Activated CD8-positive, alpha-beta T cell treated with anti-CD3 and anti-CD28 coated beads for 36 hours (primary cell): ENCODE measurements at regions not wholly inside any gene's neighbourhood (a gene's known extent, or its start where the extent isn't known, plus 50 kb on each side); places are given as distances from the start of the nearest gene placed in this dataset.

Experiments
- ATAC-seq: fragments of 200-7000 bp; cut with Tn5 transposase; one replicate; pipeline ENCODE4 v1.10.0; 2021; ENCODE audit warnings: mild to moderate bottlenecking, moderate library complexity
- CTCF ChIA-PET: fragments of 350-600 bp; sonication (Branson Sonifier 250); formaldehyde crosslinking; loops from one replicate; lab custom pipeline; 2021; ENCODE audit warnings: antibody characterized with exemption; lab: Charles Lee
- POLR2A ChIA-PET: fragments of 350-600 bp; sonication (Branson Sonifier 250); formaldehyde crosslinking; loops from one replicate; lab custom pipeline; 2021; ENCODE audit warnings: antibody characterized with exemption; lab: Charles Lee
- DNase-seq: peaks from one replicate; pipeline ENCODE4 v3.0.0-alpha.2; 2020
- H3K27ac Mint-ChIP-seq: one replicate; pipeline ENCODE4 v1.8.0; 2021; ENCODE audit warnings: mild to moderate bottlenecking, mixed read lengths
- H3K27me3 Mint-ChIP-seq: one replicate; pipeline ENCODE4 v1.8.0; 2021; ENCODE audit warnings: mixed read lengths
- H3K36me3 Mint-ChIP-seq: one replicate; pipeline ENCODE4 v1.8.0; 2021; ENCODE audit warnings: low read depth, mixed read lengths
- H3K4me1 Mint-ChIP-seq: one replicate; pipeline ENCODE4 v1.8.0; 2021; ENCODE audit warnings: low read depth, mixed read lengths
- H3K4me3 Mint-ChIP-seq: one replicate; pipeline ENCODE4 v1.8.0; 2021; ENCODE audit warnings: mild to moderate bottlenecking, moderate library complexity, mixed read lengths
- H3K9me3 Mint-ChIP-seq: one replicate; pipeline ENCODE4 v1.8.0; 2021; ENCODE audit warnings: mixed read lengths
- intact Hi-C: fragments of 100-400 bp; cut with micrococcal nuclease; formaldehyde crosslinking; loops from one replicate; pipeline ENCODE4 v1.10.0; 2022
- TF ChIP-seq, protein P1 (sequence below): fragments of 200-600 bp; IDR thresholded peaks from one replicate; pipeline ENCODE4 v1.8.0; 2022; ENCODE audit warnings: antibody characterized with exemption, mild to moderate bottlenecking

- H3K4me1 Mint-ChIP-seq: no peaks in the 10 kb centered on the region
- peaks cover 14% of the 10 kb centered on the region for H3K9me3 Mint-ChIP-seq
- DNase-seq: no peak
- H3K4me3 Mint-ChIP-seq: no peak overlapping the region
- no peaks in the 10 kb centered on the region for H3K36me3 Mint-ChIP-seq
- no peak for ATAC-seq
- POLR2A ChIA-PET: no interaction called here
- CTCF ChIA-PET: no interaction called here
- intact Hi-C loops: no loop called here
- no peak overlapping the region for H3K27ac Mint-ChIP-seq
- TF ChIP-seq, protein P1, sequence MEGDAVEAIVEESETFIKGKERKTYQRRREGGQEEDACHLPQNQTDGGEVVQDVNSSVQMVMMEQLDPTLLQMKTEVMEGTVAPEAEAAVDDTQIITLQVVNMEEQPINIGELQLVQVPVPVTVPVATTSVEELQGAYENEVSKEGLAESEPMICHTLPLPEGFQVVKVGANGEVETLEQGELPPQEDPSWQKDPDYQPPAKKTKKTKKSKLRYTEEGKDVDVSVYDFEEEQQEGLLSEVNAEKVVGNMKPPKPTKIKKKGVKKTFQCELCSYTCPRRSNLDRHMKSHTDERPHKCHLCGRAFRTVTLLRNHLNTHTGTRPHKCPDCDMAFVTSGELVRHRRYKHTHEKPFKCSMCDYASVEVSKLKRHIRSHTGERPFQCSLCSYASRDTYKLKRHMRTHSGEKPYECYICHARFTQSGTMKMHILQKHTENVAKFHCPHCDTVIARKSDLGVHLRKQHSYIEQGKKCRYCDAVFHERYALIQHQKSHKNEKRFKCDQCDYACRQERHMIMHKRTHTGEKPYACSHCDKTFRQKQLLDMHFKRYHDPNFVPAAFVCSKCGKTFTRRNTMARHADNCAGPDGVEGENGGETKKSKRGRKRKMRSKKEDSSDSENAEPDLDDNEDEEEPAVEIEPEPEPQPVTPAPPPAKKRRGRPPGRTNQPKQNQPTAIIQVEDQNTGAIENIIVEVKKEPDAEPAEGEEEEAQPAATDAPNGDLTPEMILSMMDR: no peak
- H3K27me3 Mint-ChIP-seq: no peaks in the 10 kb centered on the region
Measured at GRCh38 chr16:63813862-63814261, 1308.0 kb downstream of the CDH11 start.

- ChIA-PET CTCF (no interaction called here), POLR2A (no interaction called here)
- Mint-ChIP-seq H3K9me3 (peaks cover 10% of the 10 kb centered on the region), H3K27ac (no peak overlapping the region), H3K36me3 (no peaks in the 10 kb centered on the region), H3K27me3 (no peaks in the 10 kb centered on the region), H3K4me3 (no peak overlapping the region), H3K4me1 (no peaks in the 10 kb centered on the region)
- TF ChIP-seq, protein P1: no peak
- ATAC-seq (no peak), DNase-seq (no peak)
- intact Hi-C loops: no loop called here
Measured at GRCh38 chr16:63808730-63809129, 1313.1 kb downstream of the CDH11 start.

DNA sequence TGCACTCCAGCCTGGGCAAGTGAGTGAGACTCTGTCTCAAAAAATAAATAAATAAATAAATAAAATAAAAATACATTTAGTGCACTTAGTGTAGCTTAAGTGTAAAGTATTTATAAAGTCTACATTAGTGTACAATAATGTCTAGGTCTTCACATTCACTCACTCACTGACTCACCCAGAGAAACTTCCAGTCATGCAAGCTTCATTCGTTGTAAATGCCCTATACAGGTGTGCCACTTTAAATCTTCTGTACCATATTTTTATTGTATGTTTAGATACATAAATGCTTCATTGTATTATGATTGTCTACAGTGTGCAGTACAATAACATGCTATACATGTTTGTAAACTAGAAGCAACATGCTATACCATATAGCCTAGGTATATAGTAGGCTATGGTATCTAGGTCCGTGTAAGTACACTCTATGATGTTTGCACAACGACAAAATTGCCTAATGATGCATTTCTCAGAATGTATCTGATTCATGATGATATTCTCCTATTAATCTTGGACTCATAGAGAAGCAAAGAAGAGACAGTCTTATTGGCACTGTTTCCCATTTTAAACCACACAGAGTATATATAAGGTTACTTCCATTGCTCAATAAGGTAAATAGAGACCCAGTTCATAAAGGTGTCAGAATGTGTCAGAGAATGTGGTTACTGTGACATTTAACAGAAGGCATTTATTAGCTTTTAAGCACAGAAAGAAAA, 1314.9 kb downstream of the CDH11 start:
- Mint-ChIP-seq H3K4me3 (no peak overlapping the region), H3K36me3 (no peaks in the 10 kb centered on the region), H3K27me3 (no peaks in the 10 kb centered on the region), H3K4me1 (no peaks in the 10 kb centered on the region), H3K9me3 (peaks cover 10% of the 10 kb centered on the region), H3K27ac (no peak overlapping the region)
- no peak for ATAC-seq
- intact Hi-C loops: no loop called here
- DNase-seq: no peak
- ChIA-PET POLR2A (no interaction called here), CTCF (no interaction called here)
- TF ChIP-seq, protein P1: no peak

GRCh38 chr16:63804126-63804525, 1317.7 kb downstream of the CDH11 start:
- TF ChIP-seq, protein P1: no peak
- no peak overlapping the region for H3K4me3 Mint-ChIP-seq
- no peaks in the 10 kb centered on the region for H3K4me1 Mint-ChIP-seq
- peaks cover 20% of the 10 kb centered on the region for H3K9me3 Mint-ChIP-seq
- no peak for DNase-seq
- H3K36me3 Mint-ChIP-seq: no peaks in the 10 kb centered on the region
- H3K27me3 Mint-ChIP-seq: no peaks in the 10 kb centered on the region
- no peak overlapping the region for H3K27ac Mint-ChIP-seq
- CTCF ChIA-PET: no interaction called here
- POLR2A ChIA-PET: no interaction called here
- no peak for ATAC-seq
- intact Hi-C loops: no loop called here

DNA sequence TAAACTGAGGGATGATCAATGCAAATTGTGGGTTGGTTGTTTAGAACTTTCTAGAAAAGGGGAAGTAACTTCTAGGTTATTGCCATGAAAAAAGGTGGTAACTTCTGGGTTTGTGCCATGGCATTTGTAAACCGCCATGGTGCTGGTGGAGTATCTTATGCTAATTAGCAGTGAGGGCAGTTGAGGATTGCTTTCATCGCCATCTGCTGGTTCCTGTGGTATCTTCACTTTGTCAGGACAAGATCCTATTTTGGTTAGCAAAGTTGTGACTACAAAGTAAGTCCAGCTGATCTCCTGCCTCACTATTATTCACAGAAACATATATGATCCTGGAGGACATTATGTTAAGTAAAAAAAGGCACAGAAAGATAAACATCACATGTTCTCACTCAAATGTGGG, 1332.3 kb downstream of the CDH11 start:
- ChIA-PET POLR2A (no interaction called here), CTCF (no interaction called here)
- H3K27ac Mint-ChIP-seq: no peak overlapping the region
- H3K36me3 Mint-ChIP-seq: no peaks in the 10 kb centered on the region
- H3K4me3 Mint-ChIP-seq: no peak overlapping the region
- H3K9me3 Mint-ChIP-seq: peaks cover 30% of the 10 kb centered on the region
- DNase-seq (peak; percentile 0), ATAC-seq (no peak)
- H3K4me1 Mint-ChIP-seq: no peaks in the 10 kb centered on the region
- TF ChIP-seq, protein P1: no peak
- H3K27me3 Mint-ChIP-seq: no peaks in the 10 kb centered on the region
- intact Hi-C loops: no loop called here
